DOHH2 (cell line): ENCODE measurements at regions not wholly inside any gene's neighbourhood (a gene's known extent, or its start where the extent isn't known, plus 50 kb on each side); places are given as distances from the start of the nearest gene placed in this dataset.

Source experiments
- CTCF ChIP-seq: fragments of 200-600 bp; sonication (generic); IDR thresholded peaks from one replicate; pipeline ENCODE4 v1.5.1; 2014; ENCODE audit warnings: antibody characterized with exemption, mild to moderate bottlenecking, low read depth, low read length; ENCODE audit not compliant: poor library complexity, severe bottlenecking
- EZH2phosphoT487 ChIP-seq: fragments of 200-600 bp; sonication (generic); IDR thresholded peaks from 2 replicates; pipeline ENCODE4 v1.6.1; 2017; ENCODE audit warnings: borderline replicate concordance, mild to moderate bottlenecking, antibody characterized with exemption, low read length, moderate library complexity, mixed read lengths

GRCh38 chr3:102727340-102727739 is 292.5 kb downstream of the ZPLD1 start:
- TF ChIP-seq CTCF (no peak), EZH2phosphoT487 (no peak)
